Calu3 (cell line): ENCODE measurements at regions not wholly inside any gene's neighbourhood (a gene's known extent, or its start where the extent isn't known, plus 50 kb on each side); places are given as distances from the start of the nearest gene placed in this dataset.

Experiments
- BruUV-seq: library from RNA; stranded (reverse); fragments of 400-500 nt; replicated peaks from 2 replicates; lab custom pipeline; 2021; lab: Mats Ljungman, UMichigan
- CTCF ChIA-PET: fragments of 300-600 bp; sonication (Branson Sonifier 250); formaldehyde crosslinking; loops from one replicate; lab custom pipeline; 2022; ENCODE audit warnings: antibody characterized with exemption; lab: Charles Lee
- DNase-seq: peaks from one replicate; pipeline ENCODE4 v3.0.0; 2022
- H3K27ac Mint-ChIP-seq: one replicate; pipeline ENCODE4 v1.8.0; 2022; ENCODE audit warnings: mixed read lengths; ENCODE audit not compliant: unreplicated experiment
- H3K27me3 Mint-ChIP-seq: one replicate; pipeline ENCODE4 v1.8.0; 2022; ENCODE audit warnings: mixed read lengths; ENCODE audit not compliant: unreplicated experiment
- H3K36me3 Mint-ChIP-seq: one replicate; pipeline ENCODE4 v1.8.0; 2022; ENCODE audit warnings: mild to moderate bottlenecking, moderate library complexity, mixed read lengths; ENCODE audit not compliant: insufficient read depth, unreplicated experiment
- H3K4me1 Mint-ChIP-seq: one replicate; pipeline ENCODE4 v1.8.0; 2022; ENCODE audit warnings: mild to moderate bottlenecking, low read depth, mixed read lengths; ENCODE audit not compliant: unreplicated experiment
- H3K4me3 Mint-ChIP-seq: one replicate; pipeline ENCODE4 v1.8.0; 2022; ENCODE audit warnings: mild to moderate bottlenecking, low read depth, moderate library complexity, mixed read lengths; ENCODE audit not compliant: unreplicated experiment
- H3K9me3 Mint-ChIP-seq: one replicate; pipeline ENCODE4 v1.8.0; 2022; ENCODE audit warnings: low read depth, mixed read lengths; ENCODE audit not compliant: unreplicated experiment
- intact Hi-C: fragments of 100-400 bp; cut with micrococcal nuclease; formaldehyde crosslinking; loops from one replicate; pipeline ENCODE4 v1.10.0; 2022; ENCODE audit not compliant: unreplicated experiment
- TF ChIP-seq, protein P1 (sequence below): fragments of 200-600 bp; IDR thresholded peaks from one replicate; pipeline ENCODE4 v1.8.0; 2022; ENCODE audit warnings: antibody characterized with exemption; ENCODE audit not compliant: unreplicated experiment

DNA sequence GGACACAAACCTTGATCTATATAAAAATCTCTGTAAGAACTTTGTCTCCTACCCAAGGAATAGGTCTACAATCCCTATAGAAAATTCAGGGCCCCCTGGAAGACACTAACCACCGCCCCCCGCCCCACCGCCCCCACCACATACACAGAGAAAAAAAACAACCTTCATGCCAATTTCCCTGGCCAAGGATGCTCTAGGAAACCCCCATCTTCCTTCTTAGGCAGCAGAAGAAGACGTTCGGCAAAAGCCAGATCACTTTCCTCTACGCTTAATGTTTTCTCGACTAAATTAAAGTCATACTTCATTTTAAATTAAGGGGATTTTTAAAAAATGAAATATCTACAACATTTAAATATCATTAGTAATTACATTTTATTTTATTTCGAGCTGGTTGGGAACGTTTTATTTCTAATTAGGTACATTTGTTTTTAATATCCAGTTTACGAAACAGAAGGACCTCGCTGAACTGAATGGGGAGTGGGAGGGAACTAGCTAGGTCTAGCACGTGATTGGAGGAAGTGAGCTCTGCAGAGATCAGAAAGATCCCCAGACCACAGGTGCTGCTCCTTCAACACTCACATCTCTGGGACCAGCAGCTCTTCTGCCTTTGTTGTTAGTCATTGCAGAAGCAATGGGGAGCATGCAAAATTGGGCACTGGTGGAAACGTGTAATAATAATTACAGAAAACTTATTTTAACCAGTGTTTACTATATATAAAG lies 472.3 kb downstream of the MN1 start:
- Mint-ChIP-seq H3K9me3 (no peaks in the 10 kb centered on the region), H3K27me3 (peaks cover 42% of the 10 kb centered on the region), H3K4me3 (no peak overlapping the region), H3K36me3 (no peaks in the 10 kb centered on the region), H3K27ac (no peak overlapping the region), H3K4me1 (peaks cover 11% of the 10 kb centered on the region)
- DNase-seq, result no peak
- CTCF ChIA-PET, result no interaction called here
- intact Hi-C loops, result loop anchor here (2.0 kb wide), 1 partner anchor 572 kb away; no protein-coding TSS in a partner anchor
- BruUV-seq, result no TSS peak
- TF ChIP-seq, protein P1, sequence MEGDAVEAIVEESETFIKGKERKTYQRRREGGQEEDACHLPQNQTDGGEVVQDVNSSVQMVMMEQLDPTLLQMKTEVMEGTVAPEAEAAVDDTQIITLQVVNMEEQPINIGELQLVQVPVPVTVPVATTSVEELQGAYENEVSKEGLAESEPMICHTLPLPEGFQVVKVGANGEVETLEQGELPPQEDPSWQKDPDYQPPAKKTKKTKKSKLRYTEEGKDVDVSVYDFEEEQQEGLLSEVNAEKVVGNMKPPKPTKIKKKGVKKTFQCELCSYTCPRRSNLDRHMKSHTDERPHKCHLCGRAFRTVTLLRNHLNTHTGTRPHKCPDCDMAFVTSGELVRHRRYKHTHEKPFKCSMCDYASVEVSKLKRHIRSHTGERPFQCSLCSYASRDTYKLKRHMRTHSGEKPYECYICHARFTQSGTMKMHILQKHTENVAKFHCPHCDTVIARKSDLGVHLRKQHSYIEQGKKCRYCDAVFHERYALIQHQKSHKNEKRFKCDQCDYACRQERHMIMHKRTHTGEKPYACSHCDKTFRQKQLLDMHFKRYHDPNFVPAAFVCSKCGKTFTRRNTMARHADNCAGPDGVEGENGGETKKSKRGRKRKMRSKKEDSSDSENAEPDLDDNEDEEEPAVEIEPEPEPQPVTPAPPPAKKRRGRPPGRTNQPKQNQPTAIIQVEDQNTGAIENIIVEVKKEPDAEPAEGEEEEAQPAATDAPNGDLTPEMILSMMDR, result no peak

GRCh38 chr22:27329966-27330645 lies 471.4 kb downstream of the MN1 start:
- H3K9me3 Mint-ChIP-seq, result no peaks in the 10 kb centered on the region
- CTCF ChIA-PET, result no interaction called here
- TF ChIP-seq, protein P1, result no peak
- no peak overlapping the region for H3K27ac Mint-ChIP-seq
- intact Hi-C loops, result loop anchor here (2.0 to 5.0 kb wide), 2 partner anchors 483 to 573 kb away; no protein-coding TSS in a partner anchor
- no peaks in the 10 kb centered on the region for H3K36me3 Mint-ChIP-seq
- BruUV-seq, result no TSS peak
- peaks cover 42% of the 10 kb centered on the region for H3K27me3 Mint-ChIP-seq
- no peak overlapping the region for H3K4me3 Mint-ChIP-seq
- no peak for DNase-seq
- peaks cover 11% of the 10 kb centered on the region for H3K4me1 Mint-ChIP-seq

DNA sequence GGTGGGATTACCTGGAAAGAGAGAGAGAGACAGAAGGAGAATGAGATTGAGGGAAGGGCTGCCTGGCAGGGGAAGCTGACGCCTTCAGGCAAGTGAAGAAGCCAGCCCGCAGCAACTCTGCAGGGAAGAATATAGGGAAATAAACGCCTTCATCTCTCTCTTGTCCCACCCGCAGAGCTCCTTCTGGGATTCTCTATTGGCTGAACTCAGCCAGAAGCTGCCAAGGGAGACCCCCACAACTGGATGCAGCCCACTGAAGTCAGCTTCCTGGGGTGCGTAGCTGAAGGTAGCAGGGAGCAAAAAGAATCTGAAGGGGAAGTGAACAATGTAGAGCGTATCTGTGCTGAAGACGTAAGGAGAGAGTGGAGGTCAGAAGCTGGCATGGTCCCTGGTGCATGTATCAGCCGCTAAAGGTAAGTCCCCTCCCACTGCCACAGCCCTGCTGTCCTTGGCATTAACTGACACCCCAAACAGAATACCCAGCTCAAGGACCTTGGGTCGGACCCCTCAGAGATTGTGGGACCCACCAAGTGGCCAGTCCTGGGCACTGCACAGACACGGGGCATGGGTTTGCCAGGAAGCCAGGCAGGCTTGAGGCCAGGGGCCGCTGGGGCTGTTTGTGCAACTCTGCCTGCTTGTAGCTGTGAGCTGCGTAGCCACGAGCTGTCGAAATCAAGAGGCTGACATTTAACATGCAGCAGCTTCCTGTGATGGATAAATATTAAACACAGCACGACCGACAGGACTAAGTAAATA lies 469.9 kb downstream of the MN1 start:
- no peaks in the 10 kb centered on the region for H3K9me3 Mint-ChIP-seq
- TF ChIP-seq, protein P1, result peak; percentile 70
- H3K27me3 Mint-ChIP-seq, result peaks cover 58% of the 10 kb centered on the region
- peak; percentile 69 for DNase-seq
- H3K36me3 Mint-ChIP-seq, result no peaks in the 10 kb centered on the region
- no TSS peak for BruUV-seq
- no peak overlapping the region for H3K27ac Mint-ChIP-seq
- CTCF ChIA-PET, result interaction anchor here (1.3 kb wide), 1 partner anchor 653 kb away, joined by 5 read pairs; no protein-coding TSS in a partner anchor
- intact Hi-C loops, result loop anchor here (5.0 kb wide), 1 partner anchor 484 kb away; no protein-coding TSS in a partner anchor
- peaks cover 11% of the 10 kb centered on the region for H3K4me1 Mint-ChIP-seq
- H3K4me3 Mint-ChIP-seq, result no peak overlapping the region

DNA sequence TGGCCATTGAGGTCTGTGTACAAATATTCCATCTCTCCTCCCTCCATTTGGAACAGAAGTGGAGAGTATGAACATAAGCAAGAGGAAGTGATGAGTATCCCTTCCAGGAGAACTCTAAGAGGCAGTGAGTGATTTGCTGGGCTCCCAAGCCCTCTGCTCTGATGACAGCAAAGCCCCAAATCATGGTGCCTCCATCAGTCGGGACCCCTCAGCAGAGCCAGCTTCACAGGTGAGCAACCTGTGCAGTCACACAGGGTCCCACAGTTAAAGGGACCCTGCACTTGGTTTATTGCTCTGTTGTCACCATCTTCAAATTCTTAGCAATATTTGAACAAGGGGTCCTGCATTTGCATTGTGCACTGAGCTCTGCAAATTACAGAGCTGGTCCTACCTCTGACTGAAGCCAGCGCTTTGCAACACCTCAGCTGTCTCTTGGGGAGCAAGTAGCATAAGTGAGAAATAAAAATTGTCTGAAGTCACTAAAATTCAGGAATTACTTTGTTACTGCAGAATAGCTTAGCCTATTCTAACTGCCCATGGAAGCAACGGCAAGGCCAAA lies 466.4 kb downstream of the MN1 start:
- Mint-ChIP-seq H3K9me3 (no peaks in the 10 kb centered on the region), H3K4me1 (peaks cover 11% of the 10 kb centered on the region), H3K27ac (no peak overlapping the region), H3K36me3 (no peaks in the 10 kb centered on the region), H3K27me3 (peaks cover 60% of the 10 kb centered on the region), H3K4me3 (no peak overlapping the region)
- no peak for DNase-seq
- BruUV-seq, result no TSS peak
- TF ChIP-seq, protein P1, result no peak
- intact Hi-C loops, result no loop called here
- CTCF ChIA-PET, result no interaction called here
